A549 (cell line): ENCODE measurements at regions not wholly inside any gene's neighbourhood (a gene's known extent, or its start where the extent isn't known, plus 50 kb on each side); places are given as distances from the start of the nearest gene placed in this dataset.

Experiments used
- ATAC-seq, 2 experiments: fragments of 200-7000 bp in 1 of 2; fragments of >200 bp in 1 of 2; cut with Nextera tagmentation in 1 of 2; cut with Tn5 transposase in 1 of 2; 3 replicates each; pipeline versions ENCODE4 v1.8.0 to v1.9.1; 2018 to 2020; ENCODE audit warnings: mild to moderate bottlenecking in 1 of 2, moderate library complexity in 1 of 2
- CTCF ChIA-PET: fragments of 300-600 bp; sonication (Branson Sonifier 250); formaldehyde crosslinking; extraction: SDS; loops from one replicate; lab custom pipeline; 2021; ENCODE audit warnings: antibody characterized with exemption, inconsistent platforms; lab: Yijun Ruan, JAX
- POLR2A ChIA-PET: fragments of 350-600 bp; formaldehyde crosslinking; extraction: SDS; loops from one replicate; lab custom pipeline; 2021; ENCODE audit warnings: antibody characterized with exemption, inconsistent platforms; lab: Yijun Ruan, JAX
- DNase-seq, 2 experiments: peaks; one replicate each; pipeline versions ENCODE4 v3.0.0 to v3.0.0-alpha.2; 2011 to 2016; ENCODE audit warnings: low read depth in 1 of 2, low spot score in 1 of 2
- FAIRE-seq: peaks from 2 replicates; lab custom pipeline; 2011; peaks lifted over from hg19 to GRCh38; lab: Jason Lieb, UNC
- H3K27ac ChIP-seq, 2 experiments: fragments of >200 bp; sonication (Bioruptor Twin); formaldehyde crosslinking; 3 replicates each; pipeline ENCODE4 v1.5.1; 2016 to 2017
- H3K4me1 ChIP-seq: fragments of >200 bp; sonication (Bioruptor Twin); formaldehyde crosslinking; 3 replicates; pipeline ENCODE4 v1.6.1; 2016
- H3K4me2 ChIP-seq: fragments of >200 bp; sonication (Bioruptor Twin); formaldehyde crosslinking; 3 replicates; pipeline ENCODE4 v1.6.1; 2016
- H3K4me3 ChIP-seq: fragments of >200 bp; sonication (Bioruptor Twin); formaldehyde crosslinking; 3 replicates; pipeline ENCODE4 v1.5.1; 2016
- H3K9me3 ChIP-seq: fragments of >200 bp; sonication (Bioruptor Twin); formaldehyde crosslinking; 3 replicates; pipeline ENCODE4 v1.6.1; 2016
- CBX8 ChIP-seq: fragments of 200-600 bp; sonication (generic); IDR thresholded peaks from 2 replicates; pipeline ENCODE4 v1.6.1; 2016
- CHD2 ChIP-seq: fragments of 150-350 bp; IDR thresholded peaks from 2 replicates; pipeline ENCODE4 v1.6.1; 2014; ENCODE audit warnings: low read length; ENCODE audit not compliant: partially characterized antibody
- E2F6 ChIP-seq: IDR thresholded peaks from 2 replicates; pipeline ENCODE4 v1.6.1; 2012; ENCODE audit warnings: low read depth, borderline replicate concordance
- EHF ChIP-seq: fragments of 250-450 bp; sonication (Bioruptor Pico); IDR thresholded peaks from 2 replicates; pipeline ENCODE4 v1.5.0; 2020; ENCODE audit warnings: mild to moderate bottlenecking
- EHMT2 ChIP-seq: fragments of 200-600 bp; sonication (generic); IDR thresholded peaks from 2 replicates; pipeline ENCODE4 v1.6.1; 2016; ENCODE audit warnings: antibody characterized with exemption, low read depth, mild to moderate bottlenecking, moderate library complexity
- EP300 ChIP-seq, 2 experiments: fragments of >200 bp; sonication (Bioruptor Twin); formaldehyde crosslinking; IDR thresholded peaks; 2 replicates in 1 of 2; 3 replicates in 1 of 2; pipeline ENCODE4 v1.6.1; 2016 to 2017
- FOSB ChIP-seq: fragments of 250-450 bp; sonication (Bioruptor Pico); IDR thresholded peaks from 2 replicates; pipeline ENCODE4 v1.5.0; 2020; ENCODE audit warnings: mild to moderate bottlenecking, moderate library complexity
- FOSL2 ChIP-seq, 2 experiments: fragments of 450-650 bp in 1 of 2; fragments of >200 bp in 1 of 2; sonication (Bioruptor Twin) in 1 of 2; formaldehyde crosslinking; IDR thresholded peaks; 2 replicates each; pipeline versions ENCODE4 v1.5.0 to v1.6.1; 2016 to 2020; ENCODE audit warnings: mild to moderate bottlenecking in 1 of 2, moderate library complexity in 1 of 2
- FOXS1 ChIP-seq: fragments of 250-450 bp; sonication (Bioruptor Pico); IDR thresholded peaks from 2 replicates; pipeline ENCODE4 v1.5.0; 2020; ENCODE audit warnings: mild to moderate bottlenecking, moderate library complexity
- HEYL ChIP-seq: fragments of 250-450 bp; sonication (Bioruptor Pico); IDR thresholded peaks from 2 replicates; pipeline ENCODE4 v1.8.0; 2021; ENCODE audit warnings: mild to moderate bottlenecking, moderate library complexity
- MAFK ChIP-seq: fragments of 450-650 bp; IDR thresholded peaks from 2 replicates; pipeline ENCODE4 v1.6.1; 2014; ENCODE audit not compliant: partially characterized antibody
- MYC ChIP-seq: IDR thresholded peaks from 2 replicates; pipeline ENCODE4 v1.6.1; 2012; ENCODE audit warnings: mild to moderate bottlenecking, inconsistent platforms, low read length, improper control_type of control experiment, borderline replicate concordance
- NFE2L2 ChIP-seq: fragments of 150-350 bp; conservative IDR thresholded peaks from 2 replicates; pipeline ENCODE4 v1.6.1; 2014; ENCODE audit warnings: low read length
- PHF8 ChIP-seq: fragments of 200-600 bp; sonication (generic); IDR thresholded peaks from 2 replicates; pipeline ENCODE4 v1.6.1; 2016; ENCODE audit warnings: low read depth, mild to moderate bottlenecking, antibody characterized with exemption, moderate library complexity, borderline replicate concordance
- POLR2A ChIP-seq: IDR thresholded peaks from 2 replicates; pipeline ENCODE4 v1.6.1; 2012; ENCODE audit warnings: mild to moderate bottlenecking, low read length
- POLR2AphosphoS2 ChIP-seq: conservative IDR thresholded peaks from 2 replicates; pipeline ENCODE4 v1.6.1; 2012; ENCODE audit warnings: low read length, improper control_type of control experiment, inconsistent platforms
- RAD21 ChIP-seq, 2 experiments: fragments of >200 bp in 1 of 2; sonication (Bioruptor Twin) in 1 of 2; formaldehyde crosslinking in 1 of 2; IDR thresholded peaks in 1 of 2; conservative IDR thresholded peaks in 1 of 2; 2 replicates in 1 of 2; 3 replicates in 1 of 2; pipeline ENCODE4 v1.6.1; 2012 to 2018; ENCODE audit warnings: inconsistent platforms in 1 of 2
- RARB ChIP-seq: fragments of 250-450 bp; sonication (Bioruptor Pico); IDR thresholded peaks from 2 replicates; pipeline ENCODE4 v1.8.0; 2021; ENCODE audit warnings: mild to moderate bottlenecking, moderate library complexity
- RCOR1 ChIP-seq: fragments of 150-350 bp; IDR thresholded peaks from 2 replicates; pipeline ENCODE4 v1.6.1; 2014; ENCODE audit warnings: antibody characterized with exemption, low read length, low read depth
- REST ChIP-seq: fragments of 200-600 bp; sonication (generic); IDR thresholded peaks from 2 replicates; pipeline ENCODE4 v1.6.1; 2016; ENCODE audit warnings: antibody characterized with exemption, mild to moderate bottlenecking, moderate library complexity
- SMC3 ChIP-seq: fragments of >200 bp; sonication (Bioruptor Twin); formaldehyde crosslinking; IDR thresholded peaks from 3 replicates; pipeline ENCODE4 v1.6.1; 2018; ENCODE audit warnings: inconsistent platforms
- TFCP2L1 ChIP-seq: fragments of 250-450 bp; sonication (Bioruptor Pico); IDR thresholded peaks from 2 replicates; pipeline ENCODE4 v1.5.0; 2021; ENCODE audit warnings: mild to moderate bottlenecking
- ZNF302 ChIP-seq: fragments of 250-450 bp; sonication (Bioruptor Pico); IDR thresholded peaks from 2 replicates; pipeline ENCODE4 v1.9.0; 2021; ENCODE audit warnings: inconsistent platforms, mild to moderate bottlenecking, moderate library complexity
- ZSCAN20 ChIP-seq: fragments of 250-450 bp; sonication (Bioruptor Pico); IDR thresholded peaks from 2 replicates; pipeline ENCODE4 v1.8.0; 2022; ENCODE audit warnings: mild to moderate bottlenecking, moderate library complexity
- WGBS: methylation state at CpG from one replicate; pipeline ENCODE4 v1.1.6; 2017; ENCODE audit errors: missing lambda C conversion rate; 5-methylcytosine and 5-hydroxymethylcytosine counted together
- TF ChIP-seq, protein P1 (sequence below): IDR thresholded peaks from 2 replicates; pipeline ENCODE4 v1.6.1; 2012
- TF ChIP-seq, protein P2 (sequence below): fragments of 250-450 bp; sonication (Bioruptor Pico); IDR thresholded peaks from 2 replicates; pipeline ENCODE4 v1.5.0; 2020; ENCODE audit warnings: low read depth, mild to moderate bottlenecking, moderate library complexity
- TF ChIP-seq, protein P3 (sequence below): fragments of >200 bp; sonication (Bioruptor Twin); formaldehyde crosslinking; IDR thresholded peaks from 3 replicates; pipeline ENCODE4 v1.6.1; 2016

DNA sequence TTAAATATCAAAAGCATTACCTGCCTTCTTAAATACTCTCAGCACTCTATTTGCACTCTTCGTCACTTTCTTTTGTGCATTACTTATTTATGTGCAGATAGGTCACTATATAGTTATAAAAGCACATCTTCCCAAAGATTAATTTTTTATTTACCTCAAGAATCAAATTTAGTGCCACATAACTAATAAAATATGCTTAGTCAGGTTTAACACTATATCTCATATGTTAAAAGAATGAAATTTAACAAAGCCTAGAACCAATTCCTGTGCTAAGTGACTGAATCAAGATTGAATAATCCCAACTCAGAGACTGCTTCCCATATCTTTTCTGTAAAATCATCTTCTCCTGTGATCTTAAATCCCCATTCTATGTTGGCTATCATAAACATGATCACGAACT is 957.5 kb upstream of the NXPH2 start:
- no peak for FAIRE-seq
- Histone ChIP-seq H3K4me1 (no peaks in the 10 kb centered on the region), H3K27ac (no peak overlapping the region), H3K4me3 (no peak overlapping the region), H3K4me2 (no peak overlapping the region), H3K9me3 (no peaks in the 10 kb centered on the region)
- DNase-seq, result no peak
- ChIA-PET POLR2A (no interaction called here), CTCF (no interaction called here)
- 5% methylated on average over 2 of the region's 2 CpGs for WGBS
- no peak for ATAC-seq
- TF ChIP-seq RAD21 (conservative IDR thresholded peaks at IDR 0.05 in 1 of 2, IDR thresholded peaks at IDR 0.05 in 1 of 2) (no peak), RARB (no peak), EHMT2 (no peak), MAFK (peak; percentile 49)

GRCh38 chr2:139730197-139730596 is 950.0 kb upstream of the NXPH2 start:
- no peak overlapping the region for H3K4me3 ChIP-seq
- ATAC-seq, result no peak
- H3K9me3 ChIP-seq, result no peaks in the 10 kb centered on the region
- POLR2A ChIA-PET, result no interaction called here
- FAIRE-seq, result no peak
- H3K4me2 ChIP-seq, result no peak overlapping the region
- DNase-seq, result no peak
- CTCF ChIA-PET, result interaction anchor here (1.0 kb wide), 1 partner anchor 8 kb away, joined by 3 read pairs; no protein-coding TSS in a partner anchor
- TF ChIP-seq POLR2AphosphoS2 (no peak), EHF (CRISPR knock-in tag) (no peak), CBX8 (no peak), RCOR1 (no peak), RARB (no peak), FOSL2 (IDR thresholded peaks at IDR 0.05) (no peak), FOSL2 (CRISPR knock-in tag; IDR thresholded peaks at IDR 0.05) (no peak), FOSB (no peak), HEYL (CRISPR knock-in tag) (no peak), MAFK (peak; percentile 30), NFE2L2 (0 out of 2 replicates have a peak, but pooled peaks have one; percentile 5), ZSCAN20 (CRISPR knock-in tag) (no peak), RAD21 (conservative IDR thresholded peaks at IDR 0.05 in 1 of 2, IDR thresholded peaks at IDR 0.05 in 1 of 2) (no peak)
- TF ChIP-seq, protein P1, sequence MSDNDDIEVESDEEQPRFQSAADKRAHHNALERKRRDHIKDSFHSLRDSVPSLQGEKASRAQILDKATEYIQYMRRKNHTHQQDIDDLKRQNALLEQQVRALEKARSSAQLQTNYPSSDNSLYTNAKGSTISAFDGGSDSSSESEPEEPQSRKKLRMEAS, result no peak
- TF ChIP-seq, protein P2, sequence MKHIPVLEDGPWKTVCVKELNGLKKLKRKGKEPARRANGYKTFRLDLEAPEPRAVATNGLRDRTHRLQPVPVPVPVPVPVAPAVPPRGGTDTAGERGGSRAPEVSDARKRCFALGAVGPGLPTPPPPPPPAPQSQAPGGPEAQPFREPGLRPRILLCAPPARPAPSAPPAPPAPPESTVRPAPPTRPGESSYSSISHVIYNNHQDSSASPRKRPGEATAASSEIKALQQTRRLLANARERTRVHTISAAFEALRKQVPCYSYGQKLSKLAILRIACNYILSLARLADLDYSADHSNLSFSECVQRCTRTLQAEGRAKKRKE (CRISPR knock-in tag), result no peak
- H3K4me1 ChIP-seq, result no peaks in the 10 kb centered on the region
- no peak overlapping the region for H3K27ac ChIP-seq
- WGBS, result 52% methylated on average over 4 of the region's 4 CpGs

- WGBS, result 29% methylated on average over 3 of the region's 3 CpGs
- H3K4me3 ChIP-seq, result no peak overlapping the region
- H3K27ac ChIP-seq, result no peak overlapping the region
- ChIA-PET POLR2A (no interaction called here), CTCF (interaction anchor here (0.9 kb wide), 1 partner anchor 9 kb away, joined by 3 read pairs; no protein-coding TSS in a partner anchor)
- H3K9me3 ChIP-seq, result no peaks in the 10 kb centered on the region
- no peak for DNase-seq
- no peaks in the 10 kb centered on the region for H3K4me1 ChIP-seq
- H3K4me2 ChIP-seq, result no peak overlapping the region
- no peak for ATAC-seq
- FAIRE-seq, result no peak
- no peak for TF ChIP-seq RARB
- TF ChIP-seq FOXS1 (CRISPR knock-in tag), result no peak
- no peak for TF ChIP-seq EHMT2
- no peak for TF ChIP-seq REST
- TF ChIP-seq, protein P2 (CRISPR knock-in tag), result no peak
- no peak for TF ChIP-seq TFCP2L1 (CRISPR knock-in tag)
- TF ChIP-seq PHF8, result no peak
- TF ChIP-seq E2F6, result no peak
- no peak for TF ChIP-seq MYC
- TF ChIP-seq ZNF302 (CRISPR knock-in tag), result no peak
- no peak for TF ChIP-seq SMC3
- TF ChIP-seq ZSCAN20 (CRISPR knock-in tag), result no peak
- TF ChIP-seq CHD2, result no peak
- no peak for TF ChIP-seq POLR2A
- TF ChIP-seq, protein P3, sequence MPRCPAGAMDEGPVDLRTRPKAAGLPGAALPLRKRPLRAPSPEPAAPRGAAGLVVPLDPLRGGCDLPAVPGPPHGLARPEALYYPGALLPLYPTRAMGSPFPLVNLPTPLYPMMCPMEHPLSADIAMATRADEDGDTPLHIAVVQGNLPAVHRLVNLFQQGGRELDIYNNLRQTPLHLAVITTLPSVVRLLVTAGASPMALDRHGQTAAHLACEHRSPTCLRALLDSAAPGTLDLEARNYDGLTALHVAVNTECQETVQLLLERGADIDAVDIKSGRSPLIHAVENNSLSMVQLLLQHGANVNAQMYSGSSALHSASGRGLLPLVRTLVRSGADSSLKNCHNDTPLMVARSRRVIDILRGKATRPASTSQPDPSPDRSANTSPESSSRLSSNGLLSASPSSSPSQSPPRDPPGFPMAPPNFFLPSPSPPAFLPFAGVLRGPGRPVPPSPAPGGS, result no peak
- TF ChIP-seq EP300 (IDR thresholded peaks at IDR 0.05), result no peak
Observed at GRCh38 chr2:139721411-139721995, 941.3 kb upstream of the NXPH2 start.
